ENCODE measurements at regions not wholly inside any gene's neighbourhood (a gene's known extent, or its start where the extent isn't known, plus 50 kb on each side); places are given as distances from the start of the nearest gene placed in this dataset.

- TF ChIP-seq CTCF (IDR thresholded peaks at IDR 0.05; ENCODE audit: control insufficient read depth, extremely low read depth, insufficient read depth), result no peak
- no peak for DNase-seq (ENCODE audit: low read depth)
- H3K4me3 ChIP-seq (ENCODE audit: low read depth, low read length), result no peak overlapping the region
These were observed 647.2 kb upstream of the PTBP2 start for GRCh38 chr1:96074422-96074821.

GRCh38 chr1:96074876-96075577, 646.6 kb upstream of the PTBP2 start:
- no peak overlapping the region for H3K4me3 ChIP-seq (ENCODE audit: low read depth, low read length)
- no peak for TF ChIP-seq CTCF (IDR thresholded peaks at IDR 0.05; ENCODE audit: control insufficient read depth, extremely low read depth, insufficient read depth)
- no peak for DNase-seq (ENCODE audit: low read depth)

- DNase-seq (ENCODE audit: low read depth), result peak; percentile 13
- H3K4me3 ChIP-seq (ENCODE audit: low read depth, low read length), result no peak overlapping the region
- TF ChIP-seq CTCF (IDR thresholded peaks at IDR 0.05; ENCODE audit: control insufficient read depth, extremely low read depth, insufficient read depth), result no peak
These were observed 645.7 kb upstream of the PTBP2 start for GRCh38 chr1:96075704-96076455.

GRCh38 chr1:96076589-96076988, 645.0 kb upstream of the PTBP2 start:
- H3K4me3 ChIP-seq (ENCODE audit: low read depth, low read length), result no peak overlapping the region
- no peak for DNase-seq (ENCODE audit: low read depth)
- TF ChIP-seq CTCF (IDR thresholded peaks at IDR 0.05; ENCODE audit: control insufficient read depth, extremely low read depth, insufficient read depth), result no peak

- no peak for TF ChIP-seq CTCF (IDR thresholded peaks at IDR 0.05; ENCODE audit: control insufficient read depth, extremely low read depth, insufficient read depth)
- DNase-seq (ENCODE audit: low read depth), result no peak
- no peak overlapping the region for H3K4me3 ChIP-seq (ENCODE audit: low read depth, low read length)
These were observed 642.0 kb upstream of the PTBP2 start for GRCh38 chr1:96079581-96079980.

DNA sequence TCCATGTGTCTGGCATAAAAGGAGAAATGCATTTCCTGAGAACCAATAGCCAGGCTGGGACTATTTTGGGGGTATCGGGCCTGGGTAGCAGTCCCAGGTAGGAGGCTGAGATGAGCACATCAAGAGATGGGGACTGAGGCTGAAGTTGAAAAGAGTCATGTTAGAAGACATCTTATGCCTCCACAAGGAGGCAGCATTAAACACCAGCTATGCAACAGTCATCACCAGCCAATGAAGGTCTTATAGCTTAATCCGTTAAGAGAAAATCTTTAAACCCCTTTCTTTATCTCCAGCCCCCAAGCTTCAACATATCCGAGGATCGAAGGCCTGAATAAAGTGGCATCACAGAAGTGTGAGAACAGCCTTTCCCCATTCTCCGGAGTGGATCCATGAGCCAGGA, 640.7 kb upstream of the PTBP2 start:
- no peak overlapping the region for H3K4me3 ChIP-seq (ENCODE audit: low read depth, low read length)
- DNase-seq (ENCODE audit: low read depth), result no peak
- peak; percentile 35 for TF ChIP-seq CTCF (IDR thresholded peaks at IDR 0.05; ENCODE audit: control insufficient read depth, extremely low read depth, insufficient read depth)
